Stimulated activated CD4-positive, alpha-beta T cell treated with anti-CD3 and anti-CD28 coated beads, Interleukin-4, amount 100 ng/mL, for 24 hours (primary cell): ENCODE measurements at regions not wholly inside any gene's neighbourhood (a gene's known extent, or its start where the extent isn't known, plus 50 kb on each side); places are given as distances from the start of the nearest gene placed in this dataset.
A peak's percentile ranks its signal among the peaks of the same experiment; 100 is the strongest.
"Not testable (repeated sequence)": the region's sequence is repeated elsewhere in the genome, so short reads cannot be mapped to it uniquely, and the experiment has no call there.

Source experiments
- DNase-seq: peaks from one replicate; pipeline ENCODE4 v3.0.0-alpha.2; 2020

GRCh38 chr14:106228541-106229158 lies 702.3 kb downstream of the TMEM121 start:
- peak; percentile 38 for DNase-seq

GRCh38 chr14:106230071-106230470 lies 703.7 kb downstream of the TMEM121 start:
- DNase-seq: no peak

GRCh38 chr14:106233191-106233590 lies 706.8 kb downstream of the TMEM121 start:
- DNase-seq: not testable (repeated sequence)

- DNase-seq: peak; percentile 21
These were observed 708.3 kb downstream of the TMEM121 start for GRCh38 chr14:106234525-106235254.

- no peak for DNase-seq
These were observed 709.2 kb downstream of the TMEM121 start for GRCh38 chr14:106235356-106236159.

GRCh38 chr14:106248321-106249192 lies 722.2 kb downstream of the TMEM121 start:
- no peak for DNase-seq

- DNase-seq: not testable (repeated sequence)
These were observed 727.6 kb downstream of the TMEM121 start for GRCh38 chr14:106253995-106254394.

- DNase-seq: peak; percentile 80
These were observed 731.2 kb downstream of the TMEM121 start for GRCh38 chr14:106257569-106257994.

GRCh38 chr14:106268013-106268727 lies 741.8 kb downstream of the TMEM121 start:
- peak; percentile 76 for DNase-seq

- DNase-seq: no peak
These were observed 742.6 kb downstream of the TMEM121 start for GRCh38 chr14:106269029-106269428.

- no peak for DNase-seq
These were observed 743.2 kb downstream of the TMEM121 start for GRCh38 chr14:106269451-106270204.

GRCh38 chr14:106270476-106271121 lies 744.2 kb downstream of the TMEM121 start:
- not testable (repeated sequence) for DNase-seq

GRCh38 chr14:106276326-106277267 lies 750.2 kb downstream of the TMEM121 start:
- DNase-seq: no peak

- DNase-seq: peak; percentile 28
These were observed 751.1 kb downstream of the TMEM121 start for GRCh38 chr14:106277503-106277902.

- no peak for DNase-seq
These were observed 754.5 kb downstream of the TMEM121 start for GRCh38 chr14:106280876-106281275.

GRCh38 chr14:106286697-106287290 lies 760.4 kb downstream of the TMEM121 start:
- no peak for DNase-seq

- DNase-seq: no peak
These were observed 761.1 kb downstream of the TMEM121 start for GRCh38 chr14:106287506-106287905.

- DNase-seq: no peak
These were observed 765.2 kb downstream of the TMEM121 start for GRCh38 chr14:106291626-106292025.

GRCh38 chr14:106294324-106294723 lies 767.9 kb downstream of the TMEM121 start:
- DNase-seq: no peak
